Brain pericyte (primary cell): ENCODE measurements at regions not wholly inside any gene's neighbourhood (a gene's known extent, or its start where the extent isn't known, plus 50 kb on each side); places are given as distances from the start of the nearest gene placed in this dataset.

Experiments used
- DNase-seq: peaks from one replicate; pipeline ENCODE4 v3.0.0-alpha.2; 2012; ENCODE audit warnings: low read depth, low spot score

DNA sequence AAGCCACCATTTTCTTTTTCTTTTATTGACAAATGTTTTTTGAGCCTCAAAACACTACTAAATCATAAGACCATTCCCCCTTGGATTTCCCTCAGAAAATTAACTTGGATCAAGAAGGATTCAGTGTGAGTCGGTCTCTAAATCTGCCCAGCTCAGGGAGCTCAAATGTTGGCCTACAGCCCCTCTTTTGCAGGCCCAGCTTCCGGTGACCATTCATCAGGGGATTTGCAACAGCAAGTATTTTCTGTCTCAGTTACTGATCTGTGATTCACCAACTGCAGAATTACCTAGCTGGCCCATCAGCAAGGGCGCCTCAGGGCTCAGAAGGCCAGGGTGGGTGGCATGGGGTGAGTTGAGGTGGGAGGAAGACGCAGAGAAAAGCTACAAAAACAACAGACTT lies 318.1 kb downstream of the CDC5L start:
- no peak for DNase-seq

DNA sequence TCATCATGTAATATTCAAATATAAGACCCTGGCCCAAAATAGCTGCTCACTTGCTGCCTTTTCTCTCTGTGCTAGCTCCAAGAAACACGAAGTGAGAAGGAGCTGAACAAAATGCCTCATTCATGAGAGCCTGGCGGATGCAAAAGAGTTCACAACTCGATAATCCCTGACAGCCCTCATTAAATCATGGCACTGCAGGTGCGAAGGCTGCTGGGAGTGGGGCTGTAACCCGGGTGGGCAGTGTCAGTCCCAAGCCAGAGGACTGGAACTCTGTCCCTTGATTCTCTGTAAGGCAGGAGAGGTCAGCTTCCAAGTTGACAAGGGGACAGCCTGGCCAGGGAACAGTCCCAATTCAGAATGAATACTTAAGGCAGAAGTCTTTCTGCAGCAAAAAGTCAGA lies 318.5 kb downstream of the CDC5L start:
- no peak for DNase-seq

- DNase-seq, result no peak
Observed at GRCh38 chr6:44708208-44708607, 320.7 kb downstream of the CDC5L start.

- DNase-seq, result no peak
Observed at GRCh38 chr6:44712353-44713111, 325.0 kb downstream of the CDC5L start.

GRCh38 chr6:44715188-44715587 lies 327.7 kb downstream of the CDC5L start:
- DNase-seq, result no peak

DNA sequence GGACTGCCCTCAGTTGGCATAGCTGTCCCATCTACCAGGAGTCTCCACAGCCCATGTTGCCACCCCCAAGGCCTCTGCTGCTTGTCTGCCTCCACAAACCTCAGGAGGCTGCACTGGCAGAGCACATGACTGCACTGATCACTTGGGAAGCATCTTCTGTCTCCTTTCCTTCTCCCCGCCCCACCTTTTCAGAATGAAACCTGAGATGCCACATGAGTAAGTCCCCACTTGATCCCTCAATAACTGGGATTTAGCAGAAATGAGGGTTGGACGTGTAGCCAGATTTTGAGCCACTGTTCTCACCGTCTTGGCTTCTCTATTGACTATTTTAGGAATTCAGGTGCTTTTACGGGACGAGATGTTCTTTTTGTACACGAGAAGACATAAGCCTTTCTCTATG lies 328.4 kb downstream of the CDC5L start:
- no peak for DNase-seq

- DNase-seq, result no peak
Observed at GRCh38 chr6:44717431-44717830, 329.9 kb downstream of the CDC5L start.

DNA sequence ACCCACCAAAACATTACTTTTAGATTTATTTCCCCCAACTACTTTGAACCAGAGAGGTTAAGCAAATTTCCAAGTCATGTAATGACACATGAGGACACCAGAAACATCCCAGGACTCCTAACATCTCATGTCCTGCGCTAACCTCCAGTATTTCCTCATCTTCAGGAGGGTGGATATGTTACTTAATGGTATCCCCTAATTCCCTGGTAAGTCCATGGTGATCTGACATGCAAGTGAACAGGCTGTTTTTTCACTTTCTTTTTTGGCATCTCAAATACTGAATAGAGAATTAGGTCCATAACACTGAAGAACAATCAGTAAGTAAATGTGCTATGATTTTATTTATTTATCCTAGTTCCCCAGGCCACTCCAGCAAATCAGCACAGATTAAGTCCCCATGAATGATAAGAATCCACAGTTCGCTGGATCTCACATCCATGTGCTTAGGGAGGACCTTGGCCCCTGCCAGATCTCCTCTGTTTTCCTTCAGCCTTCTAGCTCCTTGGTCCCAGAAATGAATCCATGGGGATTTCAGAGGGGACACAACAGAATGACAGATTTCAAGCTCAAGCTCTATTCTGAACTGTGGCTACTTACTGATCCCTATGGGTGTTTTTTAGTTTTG lies 334.6 kb downstream of the CDC5L start:
- no peak for DNase-seq

DNA sequence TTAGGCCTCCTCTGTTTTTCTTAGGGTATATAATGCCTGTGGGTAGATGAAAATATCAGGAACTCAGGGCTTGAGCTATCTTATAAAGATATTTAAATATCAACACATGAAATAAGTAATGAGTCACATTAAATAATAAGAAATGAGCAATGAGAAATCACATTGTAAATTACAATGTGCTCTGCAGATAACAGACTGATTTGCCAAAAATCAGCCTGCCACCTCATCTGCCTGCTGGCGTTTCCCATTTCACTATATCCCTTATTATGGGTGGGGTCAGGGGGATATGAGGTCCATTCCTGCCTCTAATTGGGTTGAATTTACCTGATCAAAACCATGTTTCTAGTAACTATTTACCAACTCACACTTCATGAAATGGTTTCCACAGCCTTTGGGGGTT lies 335.2 kb downstream of the CDC5L start:
- DNase-seq, result no peak

DNA sequence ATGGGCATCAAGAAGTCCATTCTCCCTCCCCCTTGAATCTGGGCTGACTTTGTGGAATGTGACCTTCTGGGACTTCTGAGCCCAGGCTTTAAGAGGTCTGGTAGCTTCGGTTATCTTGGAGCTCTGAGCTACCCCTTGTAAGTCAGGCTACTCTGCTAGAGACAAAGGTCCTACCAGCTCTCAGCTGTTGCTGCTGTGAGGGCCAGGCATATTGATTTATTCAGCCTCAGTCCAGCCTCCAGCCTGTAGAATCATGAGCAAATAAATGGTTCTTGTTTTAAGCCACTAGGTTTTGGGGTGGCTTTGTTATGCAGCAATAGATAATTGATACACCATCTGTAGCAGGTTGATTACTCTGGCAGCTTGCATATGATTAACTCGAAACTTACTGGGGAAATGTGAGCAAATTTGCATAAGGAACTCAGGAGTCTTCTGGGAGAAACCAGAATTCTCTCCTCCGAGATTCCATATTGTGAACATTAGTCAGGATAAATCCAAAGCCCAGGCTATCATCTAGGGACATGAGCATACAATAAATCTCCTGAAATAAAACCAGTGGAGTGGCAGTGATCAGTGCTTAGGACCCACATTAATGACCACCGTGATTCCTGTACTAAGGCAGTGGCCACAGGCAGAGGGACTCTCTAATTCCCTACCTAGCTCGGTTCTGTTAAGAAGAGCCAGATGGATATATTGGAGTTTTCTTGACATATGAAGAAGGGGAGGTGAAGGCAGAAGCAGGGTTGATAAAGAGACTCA lies 336.1 kb downstream of the CDC5L start:
- DNase-seq, result no peak

DNA sequence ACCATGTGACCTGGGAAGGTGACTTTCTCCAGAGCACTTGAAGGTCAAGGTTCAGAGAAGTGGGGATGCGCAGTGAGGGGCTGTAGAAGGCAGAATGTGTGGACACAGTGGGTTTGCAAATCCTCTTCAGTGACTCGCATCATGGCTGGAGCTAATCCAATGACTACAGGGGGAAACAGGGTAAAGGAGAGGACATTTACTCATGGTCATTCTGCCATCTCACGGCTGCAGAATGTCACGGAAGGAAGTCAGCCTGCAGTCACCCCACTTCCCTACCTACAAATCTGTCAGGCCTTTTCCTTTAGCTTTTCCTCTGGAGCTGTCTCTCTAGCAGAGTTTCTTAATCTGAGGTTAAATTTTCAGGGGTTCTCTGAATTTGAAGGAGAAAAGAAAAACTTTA lies 337.6 kb downstream of the CDC5L start:
- DNase-seq, result no peak

GRCh38 chr6:44727651-44728630 lies 340.4 kb downstream of the CDC5L start:
- DNase-seq, result no peak

DNA sequence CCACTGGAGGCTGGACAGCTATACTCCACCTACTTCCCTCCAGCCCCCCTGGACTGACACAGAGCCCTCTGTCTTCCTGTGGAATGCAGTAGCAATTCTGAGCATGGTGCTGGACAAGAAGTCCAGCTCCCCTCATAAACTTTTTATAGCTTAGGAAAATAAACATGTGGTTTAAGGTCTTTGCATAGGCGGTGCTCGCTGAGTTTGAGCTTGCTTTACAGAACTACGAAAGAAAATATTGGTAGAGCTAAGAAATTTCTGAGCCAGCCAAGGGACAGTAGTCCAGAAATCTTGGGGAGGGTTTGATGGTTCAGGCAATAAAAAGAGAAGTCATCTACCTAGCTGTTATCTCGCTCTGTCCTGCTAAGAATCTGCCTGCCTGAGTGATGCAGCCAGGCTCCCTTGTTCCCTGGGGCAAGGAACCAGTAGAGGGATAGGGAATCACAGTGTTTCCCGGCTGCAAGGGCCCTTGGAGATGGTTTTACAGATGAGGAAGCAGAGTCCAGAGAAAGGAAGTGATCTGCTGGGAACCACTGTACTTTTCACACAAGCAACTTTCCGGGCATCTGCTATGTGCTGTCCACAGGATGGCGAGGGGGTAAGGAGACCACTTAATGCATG lies 343.4 kb downstream of the CDC5L start:
- DNase-seq, result no peak

- no peak for DNase-seq
Observed at GRCh38 chr6:44731485-44732095, 344.1 kb downstream of the CDC5L start.

DNA sequence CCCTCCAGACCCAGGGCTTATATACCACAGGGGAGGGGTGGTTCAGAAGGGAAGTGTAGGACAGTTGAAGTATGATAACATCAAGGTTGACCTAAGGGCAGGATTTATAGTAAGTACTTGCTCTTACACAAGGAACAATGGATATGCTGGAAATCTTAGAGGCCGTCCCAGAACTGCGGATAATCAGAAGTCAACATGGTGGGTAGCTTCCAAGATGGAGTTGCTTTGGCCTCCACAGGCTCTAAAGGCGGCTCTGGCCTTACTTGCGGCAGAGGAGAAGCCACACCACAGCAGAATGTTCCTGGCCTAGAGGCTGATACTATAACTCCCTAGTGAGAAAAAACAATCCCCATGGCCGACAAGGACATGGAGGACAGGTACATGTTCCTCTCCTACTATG lies 344.7 kb downstream of the CDC5L start:
- no peak for DNase-seq

DNA sequence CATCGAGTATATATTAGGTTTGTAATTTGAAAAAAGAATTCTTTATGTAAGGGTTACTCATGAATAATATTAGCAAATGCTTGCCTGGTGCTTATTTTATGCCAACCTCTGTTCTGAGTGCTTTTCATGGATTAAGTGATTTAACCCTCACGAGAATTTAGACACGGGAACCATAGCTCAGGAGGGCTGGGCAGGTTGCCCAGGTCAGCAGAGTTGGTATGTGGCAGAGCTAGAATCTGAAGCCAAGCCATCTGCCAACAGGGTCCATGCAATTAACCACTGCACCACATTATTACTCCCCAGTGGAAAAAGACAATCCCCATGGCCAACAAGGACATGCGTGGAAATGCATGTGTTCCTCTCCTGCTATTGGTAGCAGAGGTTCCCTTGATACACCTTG lies 345.6 kb downstream of the CDC5L start:
- DNase-seq, result no peak

DNA sequence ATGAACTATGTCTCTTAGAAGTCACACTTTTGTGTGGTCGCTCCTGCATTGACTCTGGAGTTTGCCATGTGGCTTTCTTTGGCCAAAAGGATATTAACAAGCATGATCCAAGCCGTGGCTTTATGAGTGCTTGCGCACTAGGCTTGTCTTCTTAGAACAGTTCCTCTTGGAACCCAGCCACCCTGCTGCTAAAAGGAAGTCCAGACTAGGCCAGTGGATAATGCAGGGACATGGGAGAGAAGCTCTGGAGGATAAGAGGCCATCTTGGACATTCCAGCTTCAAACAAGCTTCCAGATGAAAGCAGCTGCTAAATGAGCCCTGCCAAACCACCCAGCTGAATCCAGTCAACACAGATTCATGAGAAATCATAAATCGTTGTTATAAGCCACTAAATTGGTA lies 346.4 kb downstream of the CDC5L start:
- DNase-seq, result no peak

GRCh38 chr6:44734886-44735629 lies 347.6 kb downstream of the CDC5L start:
- DNase-seq, result no peak

GRCh38 chr6:44735630-44735963 lies 348.1 kb downstream of the CDC5L start:
- no peak for DNase-seq

DNA sequence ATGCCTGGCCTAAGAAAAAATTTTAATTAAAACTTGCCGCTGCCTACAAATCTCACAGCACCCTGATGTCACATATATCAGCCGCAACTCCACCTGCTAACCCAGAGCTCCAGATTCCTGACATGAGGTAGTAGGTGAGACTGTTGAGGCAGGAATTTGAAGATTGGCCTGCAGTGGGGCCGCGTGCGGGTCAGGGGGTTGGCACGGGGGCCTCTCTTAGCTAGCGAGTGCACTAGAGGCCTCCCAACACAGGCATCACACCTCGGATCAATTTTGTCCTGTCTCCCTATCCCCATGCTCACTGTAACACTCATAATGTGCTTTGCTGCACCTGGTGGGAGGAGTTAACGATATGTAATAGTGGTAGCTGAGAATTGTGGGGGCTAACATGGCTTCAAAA lies 349.8 kb downstream of the CDC5L start:
- no peak for DNase-seq
